Fibroblast of lung (primary cell): ENCODE measurements at regions not wholly inside any gene's neighbourhood (a gene's known extent, or its start where the extent isn't known, plus 50 kb on each side); places are given as distances from the start of the nearest gene placed in this dataset.

ENCODE experiments used
- EZH2 ChIP-seq: IDR thresholded peaks from 2 replicates; pipeline ENCODE4 v1.5.1; 2012; ENCODE audit warnings: low read length, control low read depth, mild to moderate bottlenecking; ENCODE audit errors: missing control alignments
- TF ChIP-seq, protein P1 (sequence below), 2 donors: IDR thresholded peaks in 1 of 2; conservative IDR thresholded peaks in 1 of 2; 1 replicate in 1 of 2; 2 replicates in 1 of 2; pipeline ENCODE4 v1.5.1; 2011 to 2012; ENCODE audit warnings: low read length in 2 of 2, control low read depth in 1 of 2, inconsistent platforms in 1 of 2, low read depth in 1 of 2, mild to moderate bottlenecking in 1 of 2

DNA sequence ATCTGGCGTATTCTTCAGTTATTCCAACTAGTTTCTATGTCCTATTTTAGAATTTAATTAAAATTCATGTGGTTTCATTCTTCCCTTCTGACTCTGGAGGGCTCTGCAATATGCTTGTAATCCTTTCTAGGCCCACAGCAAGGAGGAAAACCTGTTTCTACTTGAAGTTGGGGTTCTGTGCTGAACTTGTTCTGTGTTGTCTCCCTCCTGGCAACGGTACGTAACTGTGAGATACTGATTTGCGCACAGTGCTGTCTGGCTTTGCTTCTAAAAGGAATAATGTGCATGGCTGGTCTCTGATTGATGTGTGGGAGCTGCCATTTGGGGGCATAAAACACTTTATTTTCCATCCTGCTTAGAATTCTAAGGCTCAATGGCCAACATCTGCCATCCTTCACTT, 81.7 kb downstream of the NABP1 start:
- TF ChIP-seq, protein P1, sequence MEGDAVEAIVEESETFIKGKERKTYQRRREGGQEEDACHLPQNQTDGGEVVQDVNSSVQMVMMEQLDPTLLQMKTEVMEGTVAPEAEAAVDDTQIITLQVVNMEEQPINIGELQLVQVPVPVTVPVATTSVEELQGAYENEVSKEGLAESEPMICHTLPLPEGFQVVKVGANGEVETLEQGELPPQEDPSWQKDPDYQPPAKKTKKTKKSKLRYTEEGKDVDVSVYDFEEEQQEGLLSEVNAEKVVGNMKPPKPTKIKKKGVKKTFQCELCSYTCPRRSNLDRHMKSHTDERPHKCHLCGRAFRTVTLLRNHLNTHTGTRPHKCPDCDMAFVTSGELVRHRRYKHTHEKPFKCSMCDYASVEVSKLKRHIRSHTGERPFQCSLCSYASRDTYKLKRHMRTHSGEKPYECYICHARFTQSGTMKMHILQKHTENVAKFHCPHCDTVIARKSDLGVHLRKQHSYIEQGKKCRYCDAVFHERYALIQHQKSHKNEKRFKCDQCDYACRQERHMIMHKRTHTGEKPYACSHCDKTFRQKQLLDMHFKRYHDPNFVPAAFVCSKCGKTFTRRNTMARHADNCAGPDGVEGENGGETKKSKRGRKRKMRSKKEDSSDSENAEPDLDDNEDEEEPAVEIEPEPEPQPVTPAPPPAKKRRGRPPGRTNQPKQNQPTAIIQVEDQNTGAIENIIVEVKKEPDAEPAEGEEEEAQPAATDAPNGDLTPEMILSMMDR (conservative IDR thresholded peaks at IDR 0.05 in 1 of 2, IDR thresholded peaks at IDR 0.05 in 1 of 2; ENCODE audit: low read depth in 1 of 2, low read length in 2 of 2): no peak
- TF ChIP-seq EZH2: no peak
